Putamen (tissue), 1 donor: ENCODE measurements at regions not wholly inside any gene's neighbourhood (a gene's known extent, or its start where the extent isn't known, plus 50 kb on each side); places are given as distances from the start of the nearest gene placed in this dataset.
"Not testable (repeated sequence)": the region's sequence is repeated elsewhere in the genome, so short reads cannot be mapped to it uniquely, and the experiment has no call there.

Experiments
- DNase-seq: peaks from one replicate; pipeline ENCODE4 v3.0.0-alpha.2; 2016; ENCODE audit warnings: low spot score

DNA sequence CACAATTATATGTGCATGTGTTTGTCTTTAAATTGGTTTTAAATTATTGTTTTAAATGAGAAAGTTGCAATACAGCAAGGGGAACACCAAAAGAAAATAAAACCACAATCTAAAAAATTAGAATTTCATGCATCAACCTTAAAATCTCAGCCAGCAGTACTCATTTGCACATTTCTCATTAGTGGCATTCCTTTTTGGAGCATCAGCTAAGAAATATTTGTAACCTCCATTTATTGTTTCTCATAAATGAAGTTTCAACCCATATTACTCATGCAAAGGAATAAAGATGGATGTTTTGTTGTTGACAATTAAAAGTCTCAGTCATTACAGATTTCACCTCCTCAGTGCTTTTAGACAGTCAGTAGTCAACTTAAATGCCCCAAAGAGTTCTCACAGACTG is 160.1 kb downstream of the TBX15 start:
- DNase-seq: no peak

DNA sequence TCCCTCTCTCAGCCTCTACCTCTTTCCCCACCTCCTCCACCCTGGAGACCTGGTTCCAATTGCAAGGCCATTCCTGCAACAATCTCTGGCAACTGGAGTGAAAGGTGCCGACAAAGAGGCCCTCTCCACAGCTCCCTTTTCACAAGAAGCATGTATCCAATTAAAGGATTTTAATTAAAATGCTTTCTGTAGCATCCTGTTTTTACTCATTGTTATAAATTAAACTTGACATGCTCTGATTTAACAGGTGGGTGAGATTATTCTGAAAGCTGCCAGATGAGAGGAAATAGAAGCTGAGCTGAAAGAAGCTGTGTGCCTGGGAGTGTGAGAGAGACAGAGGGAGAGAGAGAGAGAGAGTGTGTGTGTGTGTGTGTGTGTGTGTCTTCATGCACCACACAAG is 160.5 kb downstream of the TBX15 start:
- no peak for DNase-seq

DNA sequence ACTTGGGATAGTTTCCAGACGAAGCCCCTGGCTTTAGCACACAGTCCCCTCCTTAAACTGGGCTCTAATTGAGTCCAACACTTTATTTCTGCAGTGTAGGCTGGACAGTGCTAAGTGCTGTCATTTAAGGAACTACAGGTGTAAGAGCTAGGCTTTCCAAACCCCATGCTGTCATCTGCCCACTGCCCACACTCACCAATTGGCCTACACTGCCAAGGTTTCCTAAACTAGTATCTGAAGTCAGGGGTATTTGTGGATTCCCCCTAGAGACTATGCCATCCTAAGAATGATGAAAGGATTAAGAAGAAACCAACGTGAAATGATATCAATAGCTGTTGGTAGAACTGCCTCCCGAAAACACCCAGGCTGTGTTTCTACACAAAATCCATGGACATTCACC is 160.9 kb downstream of the TBX15 start:
- DNase-seq: no peak

DNA sequence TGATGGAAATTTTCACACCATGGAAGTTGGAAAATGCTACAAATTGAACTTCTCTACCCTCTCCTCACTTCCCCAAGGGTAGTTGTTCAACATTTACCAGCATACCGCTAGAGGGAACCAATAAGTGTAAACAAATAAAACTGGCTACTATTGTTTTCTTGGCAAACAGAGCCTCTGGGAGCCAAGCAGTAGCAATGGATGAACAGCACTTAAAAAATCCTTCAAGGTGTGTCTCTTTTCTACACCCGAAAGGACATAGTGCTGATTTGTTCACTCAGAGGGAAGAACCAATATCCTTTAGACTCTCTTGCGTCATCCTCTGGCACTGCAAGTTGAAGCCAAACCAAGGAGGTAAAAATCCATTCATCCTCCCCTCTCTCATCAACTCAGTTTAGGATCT is 161.5 kb downstream of the TBX15 start:
- no peak for DNase-seq

DNA sequence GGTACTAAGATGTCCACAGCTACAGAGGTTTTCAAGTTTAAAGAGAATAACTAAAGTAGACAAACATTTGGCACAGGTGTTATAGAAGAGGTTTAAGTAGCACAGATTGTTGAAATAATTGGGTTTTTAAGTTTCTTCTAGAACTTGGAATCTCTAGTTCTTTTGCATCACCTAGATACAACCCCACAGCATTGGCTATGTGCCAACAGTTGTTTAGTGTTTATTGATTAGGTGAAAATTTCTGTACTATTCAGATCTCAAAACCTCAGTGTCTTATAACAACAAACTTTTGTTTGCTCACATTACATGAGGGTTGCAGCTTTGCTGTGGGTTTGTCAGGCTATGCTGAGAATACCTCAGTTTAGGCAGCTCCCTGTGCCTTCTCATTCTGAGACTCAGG is 162.5 kb downstream of the TBX15 start:
- no peak for DNase-seq

DNA sequence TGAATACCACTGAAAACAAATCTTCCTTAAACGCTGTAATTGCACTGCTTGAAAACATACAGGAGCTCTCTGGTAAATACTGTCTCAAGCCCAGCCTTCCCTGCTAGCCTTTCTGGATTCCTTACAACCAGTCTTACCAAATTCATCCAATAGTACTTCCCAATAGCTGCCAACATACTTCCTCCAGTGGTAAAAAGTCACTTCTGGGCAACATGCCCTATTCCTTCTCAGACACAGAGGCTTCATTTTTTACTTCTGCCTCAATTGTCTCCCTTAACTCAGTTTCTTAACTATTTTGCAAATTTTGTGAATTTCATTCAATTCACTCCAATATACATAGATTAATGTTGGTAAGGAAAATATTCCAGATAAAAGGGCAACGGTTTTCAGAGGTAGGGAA is 166.3 kb downstream of the TBX15 start:
- no peak for DNase-seq

DNA sequence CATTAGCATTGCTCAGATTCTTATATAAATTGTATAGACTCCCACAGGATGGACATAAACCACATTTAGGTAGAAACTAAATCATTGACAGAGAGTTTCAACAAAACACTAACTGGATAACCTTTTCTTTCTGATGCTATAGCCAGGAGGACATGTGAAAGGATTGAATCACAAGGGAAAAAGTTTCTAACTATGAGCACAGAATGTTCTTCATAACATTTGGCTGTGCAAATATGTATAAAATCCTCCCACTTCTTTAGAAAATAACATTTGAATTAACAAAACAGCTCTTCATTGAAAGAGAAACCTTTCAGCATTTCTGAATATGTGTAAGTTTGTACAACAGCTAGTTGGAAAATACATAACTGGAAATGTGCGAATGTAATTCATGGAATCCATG is 167.3 kb downstream of the TBX15 start:
- no peak for DNase-seq

DNA sequence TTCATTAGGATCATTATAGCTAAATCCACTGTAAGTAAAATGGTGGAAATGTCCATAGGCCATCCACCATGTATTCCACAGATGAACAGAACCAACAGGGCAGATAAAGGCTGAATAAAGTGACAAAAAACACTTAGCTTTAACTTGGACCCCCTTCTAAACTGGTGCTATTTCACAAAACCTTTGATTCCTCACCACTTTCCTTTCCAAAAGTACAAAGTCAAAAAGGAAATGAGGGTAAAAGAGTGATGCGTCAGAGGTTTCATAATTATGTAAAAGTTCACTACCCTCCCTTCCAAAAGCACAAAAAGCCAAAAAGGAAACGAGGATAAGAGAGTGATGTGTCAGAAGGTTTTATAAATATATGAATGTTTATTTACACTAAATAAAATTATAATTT is 172.2 kb downstream of the TBX15 start:
- no peak for DNase-seq

DNA sequence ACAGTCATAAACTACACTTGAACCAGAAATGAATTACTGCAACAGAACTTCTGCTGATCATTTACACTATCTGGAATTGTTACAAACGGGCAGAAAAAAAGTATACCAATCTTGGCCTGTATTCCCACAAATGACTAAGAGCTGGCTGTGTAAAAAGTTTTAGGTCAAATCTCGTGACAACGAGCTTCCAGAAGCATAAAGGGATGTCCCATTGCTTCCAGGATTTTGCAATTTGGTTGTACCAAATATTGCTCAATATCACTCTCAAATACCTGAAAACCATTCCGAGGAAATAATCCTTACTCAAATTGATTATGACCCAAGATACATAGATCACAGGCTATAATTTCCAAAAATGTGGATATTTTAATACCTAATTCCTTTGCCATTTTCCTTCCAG is 175.6 kb downstream of the TBX15 start:
- DNase-seq: no peak

DNA sequence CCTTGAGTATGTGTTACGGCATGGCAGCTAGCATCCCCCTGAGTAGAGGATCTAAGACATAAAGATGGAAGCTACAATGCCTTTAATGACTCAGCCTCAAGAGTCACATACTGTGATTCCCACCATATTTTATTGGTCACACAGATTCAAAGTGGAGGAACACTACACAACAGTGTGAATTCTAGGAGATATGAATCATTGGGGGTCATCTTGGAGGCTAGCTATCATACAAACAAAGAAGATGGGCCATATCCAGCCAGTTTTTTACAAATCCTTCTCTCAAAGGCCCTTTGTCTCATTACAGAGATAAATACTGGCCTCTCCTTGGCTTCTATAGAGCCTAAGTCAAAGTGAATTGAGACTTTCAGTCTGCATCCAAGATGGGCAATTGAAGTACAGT is 177.0 kb downstream of the TBX15 start:
- no peak for DNase-seq

DNA sequence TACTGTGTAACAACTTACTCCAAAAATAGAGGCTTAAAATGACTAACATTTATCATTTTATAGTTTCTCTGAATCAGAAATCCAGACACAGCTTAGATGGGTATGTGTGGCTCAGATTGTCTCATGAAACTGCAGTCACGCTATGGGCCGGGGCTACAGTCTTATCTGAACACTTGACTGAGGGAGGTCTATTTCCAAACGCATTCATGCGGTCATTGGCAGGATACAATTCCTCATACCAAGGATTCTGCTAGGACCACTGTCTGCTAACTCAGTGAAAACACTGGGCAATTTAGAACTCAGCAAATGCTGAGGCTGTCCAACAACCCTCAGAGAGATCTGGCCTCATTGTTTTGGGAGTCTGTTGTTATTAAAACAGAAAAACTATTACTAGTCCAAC is 178.6 kb downstream of the TBX15 start:
- DNase-seq: no peak

DNA sequence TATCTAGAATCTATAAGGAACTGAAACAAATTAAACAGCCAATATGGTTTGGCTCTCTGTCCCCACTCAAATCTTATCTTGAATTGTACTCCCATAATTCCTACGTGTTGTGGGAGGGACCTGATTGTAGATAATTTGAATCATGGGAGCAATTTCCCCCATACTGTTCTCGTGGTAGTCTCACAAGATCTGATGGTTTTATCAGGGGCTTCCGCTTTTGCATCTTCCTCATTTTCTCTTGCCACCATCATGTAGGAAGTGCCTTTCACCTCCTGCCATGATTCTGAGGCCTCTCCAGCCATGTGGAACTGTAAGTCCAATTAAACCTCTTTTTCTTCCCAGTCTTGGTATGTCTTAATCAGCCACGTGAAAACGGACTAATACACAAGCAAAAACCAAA is 185.0 kb downstream of the TBX15 start:
- not testable (repeated sequence) for DNase-seq

DNA sequence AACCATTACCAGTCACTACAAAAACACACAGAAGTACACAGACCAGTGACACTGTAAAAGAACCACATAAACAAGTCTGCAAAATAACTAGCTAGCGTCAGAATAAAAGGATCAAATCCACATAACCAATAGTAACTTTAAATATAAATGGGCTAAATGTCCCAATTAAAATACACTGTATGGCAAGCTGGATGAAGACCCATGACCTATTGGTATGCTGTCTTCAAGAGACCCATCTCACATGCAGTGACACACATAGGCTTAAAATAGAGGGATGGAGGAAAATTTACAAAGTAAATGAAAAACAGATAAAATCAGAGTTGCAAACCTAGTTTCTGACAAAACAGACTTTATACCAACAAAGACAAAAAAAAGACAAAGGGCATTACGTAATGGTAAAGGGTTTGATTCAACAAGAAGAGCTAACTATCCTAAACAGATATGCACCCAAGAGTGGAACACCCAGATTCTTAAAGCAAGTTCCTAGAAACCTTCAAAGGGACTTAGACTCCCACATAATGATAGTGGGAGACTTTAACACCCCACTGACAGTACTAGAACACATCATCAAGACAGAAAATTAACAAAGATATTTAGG is 196.9 kb downstream of the TBX15 start:
- no peak for DNase-seq

DNA sequence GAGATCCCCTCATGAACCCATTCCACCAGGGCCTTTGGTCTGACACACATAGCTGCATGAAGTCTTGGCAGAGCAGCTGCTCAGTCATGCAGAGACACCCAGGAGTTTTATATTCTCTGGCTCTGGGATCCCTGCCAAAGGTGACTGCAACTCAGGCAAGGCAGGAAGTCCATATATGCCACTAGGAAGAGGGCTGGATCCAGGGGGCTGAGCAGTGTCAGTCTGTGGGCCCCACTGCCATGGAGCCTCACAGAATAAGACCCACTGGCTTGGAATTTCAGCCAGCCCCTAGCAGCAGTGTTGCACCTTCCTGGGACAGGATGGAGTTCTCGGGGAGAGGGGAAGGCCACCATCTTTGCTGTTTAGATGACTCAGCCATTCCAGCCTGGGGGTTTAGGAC is 199.7 kb downstream of the TBX15 start:
- no peak for DNase-seq

DNA sequence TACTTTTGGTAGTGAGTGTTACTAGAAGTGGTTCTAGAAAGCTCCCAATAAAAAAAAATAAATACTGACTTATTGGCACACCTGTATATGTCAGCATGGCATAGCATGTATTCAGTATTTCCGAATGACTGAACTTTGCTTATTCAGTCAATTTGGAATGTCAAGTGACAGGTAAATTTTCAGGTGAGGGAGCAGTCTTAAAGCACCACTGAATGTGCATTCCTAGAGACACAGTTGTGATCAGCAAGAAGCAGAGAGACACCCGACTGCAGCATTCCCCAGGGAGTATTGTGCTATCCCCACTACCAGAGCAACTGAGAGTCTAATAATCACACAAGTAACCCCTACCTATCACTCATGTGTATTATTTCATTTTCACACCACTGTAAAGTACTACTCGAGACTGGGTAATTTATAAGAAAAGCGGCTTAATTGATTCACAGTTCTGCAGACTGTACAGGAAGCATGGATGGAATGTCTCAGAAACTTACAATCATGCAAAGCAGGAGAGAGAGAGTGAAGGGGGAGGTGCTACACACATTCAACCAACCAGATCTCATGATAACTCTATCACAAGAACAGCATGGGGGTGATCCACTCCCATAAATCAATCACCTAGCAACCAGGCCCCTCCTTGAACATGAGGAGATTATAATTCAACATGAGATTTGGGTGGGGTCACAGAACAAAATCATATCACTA is 201.5 kb downstream of the TBX15 start:
- no peak for DNase-seq

DNA sequence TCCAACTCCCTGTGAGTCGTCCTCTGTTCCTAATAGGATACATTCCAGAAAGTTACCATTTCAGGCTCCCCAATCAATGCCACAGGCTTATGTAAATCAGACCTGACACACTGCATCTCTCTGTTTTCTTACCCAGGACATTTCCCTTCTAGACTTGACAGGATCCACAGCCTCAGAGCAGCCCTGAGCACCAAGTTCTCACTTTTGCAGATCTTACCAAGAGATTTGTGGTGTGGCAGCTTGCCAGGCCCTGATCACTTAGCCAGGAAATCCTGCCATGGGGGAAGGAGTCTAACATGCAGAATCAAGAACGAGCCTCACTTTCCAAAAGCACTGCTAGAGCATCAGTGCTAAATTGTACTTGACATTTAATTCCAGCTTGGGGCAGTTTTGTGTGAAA is 202.9 kb downstream of the TBX15 start:
- DNase-seq: no peak

DNA sequence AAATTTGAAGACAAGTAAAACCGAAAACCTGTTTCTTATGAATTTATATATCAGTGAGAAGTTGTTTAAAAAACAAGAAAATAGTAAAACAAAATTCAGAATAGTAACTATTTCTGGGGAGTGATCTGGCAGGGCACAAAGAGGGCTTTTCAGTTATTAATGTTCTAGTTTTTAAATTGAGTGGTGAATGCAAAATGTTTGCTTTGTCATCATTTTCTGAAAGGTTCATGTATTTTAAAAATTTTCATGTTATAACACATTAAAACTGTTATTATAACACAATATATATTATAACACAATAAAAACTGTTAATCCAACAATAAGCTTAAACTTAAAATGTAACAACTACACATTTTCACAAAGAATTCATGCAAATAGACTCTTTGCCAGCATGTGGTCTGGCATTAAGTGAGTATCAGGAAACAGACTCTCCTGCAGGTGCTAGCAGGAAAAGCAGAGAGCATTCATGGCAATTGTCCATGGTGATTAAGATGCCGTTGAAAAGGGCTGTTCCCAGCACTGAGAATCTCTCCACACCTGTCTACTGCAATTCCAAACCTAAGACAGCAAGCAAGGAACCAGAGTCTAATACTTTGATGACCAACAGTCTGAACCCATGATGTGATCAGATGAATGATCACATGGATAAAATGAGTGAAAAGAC is 204.9 kb downstream of the TBX15 start:
- no peak for DNase-seq

DNA sequence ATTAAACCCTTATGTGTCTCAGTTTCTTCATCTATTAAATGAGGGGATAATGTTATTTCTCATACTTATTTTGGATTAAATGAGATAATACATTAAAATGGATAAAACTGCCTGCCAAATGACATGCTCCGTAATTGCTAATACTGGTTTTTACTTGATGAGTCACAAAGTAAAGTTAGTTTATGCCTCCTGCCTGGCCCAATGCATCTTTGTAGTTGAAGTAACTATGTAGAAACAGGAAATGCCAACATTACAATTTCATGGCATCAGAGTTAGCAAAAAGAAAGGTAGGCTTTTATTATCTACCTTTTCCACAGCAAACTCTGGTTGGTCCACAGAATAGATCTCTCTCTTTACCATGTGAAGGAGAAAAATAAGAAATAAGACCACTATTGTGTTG is 214.5 kb downstream of the TBX15 start:
- no peak for DNase-seq

DNA sequence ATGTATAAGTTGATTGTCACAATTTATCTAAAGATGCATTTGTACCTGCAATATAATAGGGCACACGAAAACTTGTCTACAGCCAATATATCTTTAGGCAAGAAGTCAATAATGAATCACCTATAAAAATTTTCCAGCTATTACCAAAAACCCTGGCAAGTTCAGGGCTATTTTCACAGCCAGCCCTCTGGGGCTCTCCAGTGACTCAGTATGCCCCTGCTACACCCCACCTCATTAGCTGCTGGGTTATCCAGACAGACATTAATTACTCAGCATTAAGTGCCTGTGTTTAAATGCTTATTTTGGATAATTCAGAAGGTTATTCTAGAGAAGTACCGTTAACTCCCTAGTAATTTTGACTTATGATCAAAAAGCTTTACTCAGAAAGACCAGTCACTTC is 220.2 kb downstream of the TBX15 start:
- DNase-seq: no peak

DNA sequence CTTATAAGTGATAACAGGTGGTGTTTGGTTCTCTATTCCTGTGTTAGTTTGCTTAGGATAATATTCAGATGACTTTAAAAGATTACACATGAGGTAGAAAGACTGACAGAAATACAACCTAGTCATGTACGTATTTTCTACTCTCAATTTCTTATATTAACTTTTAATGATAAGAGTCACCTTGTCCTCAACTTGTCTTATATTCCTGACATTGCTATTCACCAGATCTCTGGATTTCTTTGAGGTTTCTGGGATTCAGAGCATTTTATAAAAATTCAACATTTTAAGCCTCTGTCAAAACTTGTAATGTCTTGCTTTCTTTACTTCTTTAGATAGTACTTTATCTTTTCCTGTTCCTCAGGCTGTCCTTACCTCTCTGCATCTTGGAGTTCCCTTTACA is 234.2 kb downstream of the TBX15 start:
- DNase-seq: no peak

DNA sequence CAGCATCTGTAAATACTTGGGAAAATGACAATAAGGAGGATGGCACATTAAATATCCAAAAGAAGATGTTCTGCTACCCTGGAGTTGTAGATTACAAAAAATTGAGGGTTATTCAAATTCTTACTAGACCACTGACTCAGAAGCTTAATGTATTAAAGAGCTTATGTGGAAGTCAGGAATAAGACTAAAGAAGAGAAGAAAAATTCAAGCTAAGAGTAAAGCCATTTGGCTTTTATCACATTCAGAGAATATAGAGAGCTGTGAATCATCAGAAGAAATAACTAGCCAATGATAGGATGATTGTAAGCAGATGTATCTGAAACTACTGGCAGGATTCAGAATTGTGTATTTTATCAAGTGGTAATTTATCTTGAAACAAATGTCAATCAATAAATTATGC is 237.0 kb downstream of the TBX15 start:
- DNase-seq: no peak

DNA sequence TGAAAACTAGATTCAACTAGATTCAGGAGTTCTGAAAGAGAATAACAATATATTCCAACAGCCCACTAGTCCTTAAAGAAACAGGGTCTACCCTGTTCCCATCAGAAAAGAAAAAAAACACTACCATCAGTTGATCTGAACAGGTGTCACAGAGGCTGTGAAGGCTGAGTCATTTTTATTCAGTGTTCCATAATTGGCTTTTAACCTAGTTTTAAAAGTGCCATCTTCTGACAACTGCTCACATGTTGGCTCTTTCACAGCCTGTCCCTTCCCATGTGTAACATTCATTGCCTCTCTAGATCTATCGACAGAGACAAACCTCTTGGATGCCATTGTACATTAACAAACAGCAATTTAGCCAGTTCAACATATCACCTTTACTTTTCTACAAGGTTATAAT is 243.7 kb downstream of the TBX15 start:
- peak; percentile 4 for DNase-seq

DNA sequence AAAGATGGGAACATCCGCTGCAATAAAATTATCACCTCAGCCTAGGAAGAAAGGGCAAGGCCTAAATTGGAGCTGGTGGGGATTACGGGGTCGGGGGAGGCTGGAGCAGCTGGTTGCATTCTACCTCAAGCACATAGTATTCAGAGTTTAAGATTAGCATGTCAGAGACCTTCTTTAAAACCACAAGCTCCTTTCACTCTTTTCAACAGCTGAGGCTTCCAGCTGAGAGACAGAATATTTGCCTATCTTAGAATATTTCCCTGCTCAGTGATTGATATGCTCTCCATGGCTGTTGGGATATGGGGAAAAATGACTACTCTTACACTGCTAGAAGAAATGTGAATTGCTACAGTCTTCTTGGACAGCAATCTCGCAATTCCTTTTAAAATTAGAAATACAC is 248.6 kb downstream of the TBX15 start:
- DNase-seq: no peak

DNA sequence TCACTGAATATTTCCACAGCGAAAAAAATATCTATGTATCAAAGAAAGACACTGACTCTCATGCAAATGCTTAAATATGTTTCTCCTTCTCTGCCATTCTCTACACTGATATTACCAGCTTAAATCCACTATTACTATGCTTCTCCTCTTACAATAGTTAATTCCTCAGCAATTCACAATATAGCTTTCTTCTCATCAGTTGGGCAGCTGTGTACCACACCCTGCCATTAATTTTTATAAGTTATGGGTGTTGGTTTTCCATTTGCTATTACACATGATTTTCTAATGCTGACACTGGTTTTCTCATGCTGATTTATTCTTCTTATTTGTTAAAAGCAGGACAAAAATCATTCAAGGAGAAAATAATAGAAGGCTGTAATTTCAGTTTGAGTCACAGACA is 251.8 kb downstream of the TBX15 start:
- DNase-seq: no peak
